Neutrophil (primary cell): ENCODE measurements at regions not wholly inside any gene's neighbourhood (a gene's known extent, or its start where the extent isn't known, plus 50 kb on each side); places are given as distances from the start of the nearest gene placed in this dataset.

Source experiments
- H3K27ac ChIP-seq: fragments of 200-600 bp; sonication (generic); 2 replicates; pipeline ENCODE4 v1.5.1; 2016; ENCODE audit warnings: mild to moderate bottlenecking, moderate library complexity
- H3K27me3 ChIP-seq: fragments of 200-600 bp; sonication (generic); 2 replicates; pipeline ENCODE4 v1.6.0; 2016; ENCODE audit warnings: mild to moderate bottlenecking
- H3K36me3 ChIP-seq: fragments of 200-600 bp; sonication (generic); 2 replicates; pipeline ENCODE4 v1.5.1; 2017
- H3K4me1 ChIP-seq, 2 experiments: fragments of 200-600 bp in 1 of 2; sonication (generic) in 1 of 2; 1 replicate in 1 of 2; 2 replicates in 1 of 2; pipeline versions ENCODE4 v1.5.1 to v1.6.1; 2013 to 2016; ENCODE audit warnings: low read depth in 1 of 2, low read length in 1 of 2, mild to moderate bottlenecking in 1 of 2, moderate library complexity in 1 of 2; ENCODE audit not compliant: control insufficient read depth in 1 of 2, insufficient read depth in 1 of 2
- H3K4me3 ChIP-seq, 2 experiments: fragments of 200-600 bp in 1 of 2; sonication (generic) in 1 of 2; 1 replicate in 1 of 2; 2 replicates in 1 of 2; pipeline ENCODE4 v1.5.1; 2013 to 2016; ENCODE audit warnings: low read depth in 1 of 2, low read length in 1 of 2, mild to moderate bottlenecking in 1 of 2, moderate library complexity in 1 of 2
- H3K9me3 ChIP-seq: fragments of 200-600 bp; sonication (generic); 2 replicates; pipeline ENCODE4 v1.5.1; 2016
- TF ChIP-seq, protein P1 (sequence below): fragments of 200-600 bp; sonication (generic); IDR thresholded peaks from 2 replicates; pipeline ENCODE4 v1.5.1; 2016; ENCODE audit warnings: antibody characterized with exemption

DNA sequence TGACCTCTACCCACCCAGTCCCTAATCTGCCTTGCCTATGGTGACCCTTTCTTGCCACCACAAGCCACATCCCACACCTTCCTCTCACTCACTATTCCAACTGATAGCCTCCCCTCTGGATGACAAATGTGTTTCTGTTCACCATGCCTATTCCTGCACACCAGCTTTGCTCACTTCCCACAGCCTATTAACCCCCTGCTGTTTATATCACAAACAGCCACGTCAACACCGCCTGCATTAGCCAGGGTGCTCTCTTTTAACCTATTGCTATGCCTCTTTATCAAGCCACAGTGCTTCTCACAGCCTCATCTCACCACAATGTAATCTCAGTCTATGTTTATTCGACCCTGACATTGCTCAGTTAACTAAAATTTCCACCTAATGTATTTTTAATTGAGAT is 271.8 kb downstream of the SUCLG1 start:
- Histone ChIP-seq H3K9me3 (no peaks in the 10 kb centered on the region), H3K27ac (no peak overlapping the region), H3K4me3 (no peak overlapping the region), H3K36me3 (no peaks in the 10 kb centered on the region), H3K27me3 (no peaks in the 10 kb centered on the region), H3K4me1 (no peaks in the 10 kb centered on the region)
- TF ChIP-seq, protein P1, sequence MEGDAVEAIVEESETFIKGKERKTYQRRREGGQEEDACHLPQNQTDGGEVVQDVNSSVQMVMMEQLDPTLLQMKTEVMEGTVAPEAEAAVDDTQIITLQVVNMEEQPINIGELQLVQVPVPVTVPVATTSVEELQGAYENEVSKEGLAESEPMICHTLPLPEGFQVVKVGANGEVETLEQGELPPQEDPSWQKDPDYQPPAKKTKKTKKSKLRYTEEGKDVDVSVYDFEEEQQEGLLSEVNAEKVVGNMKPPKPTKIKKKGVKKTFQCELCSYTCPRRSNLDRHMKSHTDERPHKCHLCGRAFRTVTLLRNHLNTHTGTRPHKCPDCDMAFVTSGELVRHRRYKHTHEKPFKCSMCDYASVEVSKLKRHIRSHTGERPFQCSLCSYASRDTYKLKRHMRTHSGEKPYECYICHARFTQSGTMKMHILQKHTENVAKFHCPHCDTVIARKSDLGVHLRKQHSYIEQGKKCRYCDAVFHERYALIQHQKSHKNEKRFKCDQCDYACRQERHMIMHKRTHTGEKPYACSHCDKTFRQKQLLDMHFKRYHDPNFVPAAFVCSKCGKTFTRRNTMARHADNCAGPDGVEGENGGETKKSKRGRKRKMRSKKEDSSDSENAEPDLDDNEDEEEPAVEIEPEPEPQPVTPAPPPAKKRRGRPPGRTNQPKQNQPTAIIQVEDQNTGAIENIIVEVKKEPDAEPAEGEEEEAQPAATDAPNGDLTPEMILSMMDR, result no peak

DNA sequence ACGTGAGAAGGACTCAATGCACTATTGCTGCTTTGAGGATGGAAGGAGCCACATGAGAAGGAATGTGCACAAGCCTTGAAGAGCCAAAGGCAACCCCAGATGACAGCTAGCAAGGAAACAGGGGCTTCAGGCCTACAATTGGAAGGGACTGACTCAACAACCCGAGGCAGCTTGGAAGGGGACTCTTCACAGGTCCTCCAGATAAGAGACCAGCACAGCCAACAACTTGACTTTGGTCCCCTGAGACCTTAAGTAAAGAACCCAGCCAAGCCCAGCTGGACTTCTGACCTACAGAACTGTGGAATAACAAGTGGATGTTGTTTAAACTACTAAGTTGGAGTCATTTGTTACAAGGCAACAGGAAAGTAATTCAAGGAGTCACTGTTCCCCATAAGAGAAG is 277.2 kb downstream of the SUCLG1 start:
- no peaks in the 10 kb centered on the region for H3K27me3 ChIP-seq
- no peaks in the 10 kb centered on the region for H3K36me3 ChIP-seq
- no peaks in the 10 kb centered on the region for H3K4me1 ChIP-seq
- H3K4me3 ChIP-seq, result no peak overlapping the region
- TF ChIP-seq, protein P1, result no peak
- H3K9me3 ChIP-seq, result no peaks in the 10 kb centered on the region
- no peak overlapping the region for H3K27ac ChIP-seq

DNA sequence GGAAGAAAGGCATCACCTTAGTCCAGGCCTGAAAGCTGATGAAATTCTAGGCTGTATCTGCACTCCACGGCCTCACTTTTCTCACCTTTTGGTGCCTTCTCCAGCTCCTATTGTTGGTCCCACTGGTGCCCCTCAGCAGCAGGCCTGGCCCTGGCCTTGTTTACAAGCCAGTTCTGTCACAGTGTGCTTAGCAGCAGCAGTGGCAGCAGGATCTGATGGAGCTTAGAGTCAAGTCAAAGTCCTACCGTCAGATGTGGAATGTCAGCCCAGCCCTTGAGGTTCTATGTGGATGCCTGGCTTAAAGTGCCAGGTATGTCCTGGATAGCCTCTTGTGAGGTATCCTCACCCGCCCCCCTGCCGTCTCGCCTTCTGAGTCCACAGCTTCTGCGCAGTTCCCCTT is 281.3 kb downstream of the SUCLG1 start:
- no peak overlapping the region for H3K4me3 ChIP-seq
- H3K27me3 ChIP-seq, result no peaks in the 10 kb centered on the region
- no peaks in the 10 kb centered on the region for H3K4me1 ChIP-seq
- no peaks in the 10 kb centered on the region for H3K9me3 ChIP-seq
- no peaks in the 10 kb centered on the region for H3K36me3 ChIP-seq
- TF ChIP-seq, protein P1, result no peak
- H3K27ac ChIP-seq, result no peak overlapping the region

DNA sequence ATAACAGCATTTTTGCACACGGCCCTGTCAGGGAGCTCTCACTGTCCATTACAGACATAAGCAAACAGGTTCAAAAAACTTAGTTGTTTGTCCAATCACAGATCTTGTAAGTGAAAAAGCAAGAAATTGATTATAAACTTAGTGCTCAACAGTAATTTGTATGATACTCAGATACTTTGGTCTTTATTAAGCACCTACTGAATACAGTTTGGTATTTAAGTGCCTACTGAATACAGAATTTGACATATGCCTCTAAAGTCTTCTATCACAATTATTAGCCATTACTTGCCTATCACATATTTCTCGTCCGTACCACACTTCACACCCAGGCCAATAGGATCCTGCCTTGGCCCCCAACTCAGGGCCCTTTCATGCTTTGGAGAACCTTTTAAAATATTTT is 283.1 kb downstream of the SUCLG1 start:
- H3K36me3 ChIP-seq, result no peaks in the 10 kb centered on the region

DNA sequence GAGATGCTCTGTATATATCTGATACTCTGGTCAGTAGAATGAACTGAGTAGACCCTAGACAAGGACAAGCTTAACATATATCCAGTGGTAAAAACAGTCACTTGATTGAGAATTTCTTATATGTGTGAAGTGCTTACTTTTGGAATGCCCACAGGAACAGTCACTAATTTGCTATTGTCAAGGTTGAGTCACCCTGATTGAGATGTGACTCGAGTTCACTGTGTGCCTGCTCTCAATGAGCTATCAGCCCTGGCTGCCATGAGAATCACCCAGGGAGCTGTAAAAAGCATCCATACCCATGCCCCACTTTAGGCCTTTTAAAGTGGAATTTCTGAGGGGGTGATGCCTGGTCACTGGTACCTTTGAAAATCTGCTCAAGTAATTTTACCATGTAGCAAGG is 283.7 kb downstream of the SUCLG1 start:
- TF ChIP-seq, protein P1, result no peak
- H3K27ac ChIP-seq, result no peak overlapping the region

More for the DNA sequence above, 283.1 kb downstream of the SUCLG1 start:
- Histone ChIP-seq H3K4me3 (no peak overlapping the region), H3K4me1 (no peaks in the 10 kb centered on the region), H3K27ac (no peak overlapping the region), H3K27me3 (no peaks in the 10 kb centered on the region), H3K9me3 (no peaks in the 10 kb centered on the region)
- TF ChIP-seq, protein P1, result no peak

DNA sequence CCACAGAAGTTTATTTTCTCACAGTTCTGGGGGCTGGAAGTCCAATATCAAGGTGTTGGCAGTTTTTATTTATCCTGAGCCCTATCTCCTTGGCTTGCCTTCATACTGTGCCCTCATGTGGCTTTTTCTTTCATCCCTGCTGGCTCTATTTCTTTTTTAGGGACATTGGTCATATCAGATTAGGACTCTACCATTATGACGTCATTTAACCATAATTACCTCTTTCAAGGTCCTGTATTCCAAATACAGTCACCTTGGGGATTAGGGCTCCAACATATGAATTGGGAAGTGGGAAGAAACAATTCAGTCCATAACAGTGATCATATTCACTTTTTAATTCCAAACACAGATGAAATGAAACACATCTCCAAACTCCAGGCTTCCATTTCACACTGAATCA is 286.0 kb downstream of the SUCLG1 start:
- H3K36me3 ChIP-seq, result no peaks in the 10 kb centered on the region
- no peaks in the 10 kb centered on the region for H3K4me1 ChIP-seq
- H3K4me3 ChIP-seq, result no peak overlapping the region
- no peak overlapping the region for H3K27ac ChIP-seq
- H3K9me3 ChIP-seq, result no peaks in the 10 kb centered on the region
- TF ChIP-seq, protein P1, result no peak
- H3K27me3 ChIP-seq, result no peaks in the 10 kb centered on the region

More for the DNA sequence above, 283.7 kb downstream of the SUCLG1 start:
- H3K4me3 ChIP-seq, result no peak overlapping the region
- no peaks in the 10 kb centered on the region for H3K9me3 ChIP-seq
- H3K27me3 ChIP-seq, result no peaks in the 10 kb centered on the region
- H3K4me1 ChIP-seq, result no peaks in the 10 kb centered on the region
- H3K36me3 ChIP-seq, result no peaks in the 10 kb centered on the region
